Activated T-helper 1 cell treated with anti-CD3 and anti-CD28 coated beads, Interleukin-12 subunit alpha, Interleukin-12 subunit beta, Interleukin-2, Interleukin-4 antibody, amounts not matched to agents 30 ng/mL and 10 ng/mL and 1 ng/mL, durations not matched to agents 14 hours and 24 hours and 36 hours (primary cell): ENCODE measurements at regions not wholly inside any gene's neighbourhood (a gene's known extent, or its start where the extent isn't known, plus 50 kb on each side); places are given as distances from the start of the nearest gene placed in this dataset.

ENCODE experiments used
- DNase-seq: peaks from one replicate; pipeline ENCODE4 v3.0.0; 2021; ENCODE audit warnings: low spot score
- H3K27ac Mint-ChIP-seq: one replicate; pipeline ENCODE4 v1.8.0; 2021; ENCODE audit warnings: mild to moderate bottlenecking, mixed read lengths
- H3K27me3 Mint-ChIP-seq: one replicate; pipeline ENCODE4 v1.8.0; 2022; ENCODE audit warnings: mild to moderate bottlenecking, moderate library complexity, mixed read lengths; ENCODE audit not compliant: insufficient read depth
- H3K36me3 Mint-ChIP-seq: one replicate; pipeline ENCODE4 v1.8.0; 2021; ENCODE audit warnings: low read depth, mixed read lengths
- H3K4me1 Mint-ChIP-seq: one replicate; pipeline ENCODE4 v1.8.0; 2021; ENCODE audit warnings: low read depth, mixed read lengths
- H3K4me3 Mint-ChIP-seq: one replicate; pipeline ENCODE4 v1.8.0; 2021; ENCODE audit warnings: mild to moderate bottlenecking, moderate library complexity, mixed read lengths
- H3K9me3 Mint-ChIP-seq: one replicate; pipeline ENCODE4 v1.8.0; 2021; ENCODE audit warnings: mixed read lengths
- intact Hi-C: fragments of 100-400 bp; cut with micrococcal nuclease; formaldehyde crosslinking; loops from one replicate; pipeline ENCODE4 v1.15.1; 2024

DNA sequence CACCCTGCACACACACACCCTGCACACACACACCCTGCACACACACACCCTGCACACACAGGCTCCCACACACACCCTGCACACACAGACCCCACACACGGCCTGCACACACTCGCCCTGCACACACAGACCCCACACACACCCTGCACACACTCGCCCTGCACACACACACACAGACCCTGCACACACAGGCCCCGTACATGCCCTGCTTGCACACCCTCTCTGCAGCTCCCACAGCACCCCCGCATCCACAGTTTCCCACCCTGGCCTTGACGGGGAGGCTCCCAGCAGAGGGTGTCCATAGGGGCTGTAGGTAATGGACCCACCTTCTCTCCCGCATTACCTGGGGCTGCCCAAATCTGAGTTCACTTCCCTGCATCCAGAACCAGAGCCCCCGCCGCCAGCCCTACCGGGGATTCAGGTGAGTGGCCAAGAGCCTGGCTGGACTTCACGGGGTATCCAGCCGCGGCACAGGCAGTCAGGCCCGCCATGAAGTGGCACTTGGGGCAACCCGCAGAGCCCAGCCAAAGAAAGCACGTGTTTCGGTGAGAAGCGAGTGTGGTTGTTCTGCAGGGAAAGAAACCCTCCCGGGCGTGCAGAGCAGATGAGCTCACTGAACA, 88.6 kb upstream of the GPC1 start:
- no peaks in the 10 kb centered on the region for H3K36me3 Mint-ChIP-seq
- H3K4me3 Mint-ChIP-seq = no peak overlapping the region
- H3K9me3 Mint-ChIP-seq = no peaks in the 10 kb centered on the region
- intact Hi-C loops = no loop called here
- DNase-seq = no peak
- no peaks in the 10 kb centered on the region for H3K27me3 Mint-ChIP-seq
- no peak overlapping the region for H3K27ac Mint-ChIP-seq
- no peaks in the 10 kb centered on the region for H3K4me1 Mint-ChIP-seq

GRCh38 chr2:240347373-240347940, 88.0 kb upstream of the GPC1 start:
- H3K27ac Mint-ChIP-seq = no peak overlapping the region
- no peak overlapping the region for H3K4me3 Mint-ChIP-seq
- no peaks in the 10 kb centered on the region for H3K4me1 Mint-ChIP-seq
- no peaks in the 10 kb centered on the region for H3K9me3 Mint-ChIP-seq
- intact Hi-C loops = no loop called here
- H3K36me3 Mint-ChIP-seq = no peaks in the 10 kb centered on the region
- no peak for DNase-seq
- H3K27me3 Mint-ChIP-seq = no peaks in the 10 kb centered on the region

DNA sequence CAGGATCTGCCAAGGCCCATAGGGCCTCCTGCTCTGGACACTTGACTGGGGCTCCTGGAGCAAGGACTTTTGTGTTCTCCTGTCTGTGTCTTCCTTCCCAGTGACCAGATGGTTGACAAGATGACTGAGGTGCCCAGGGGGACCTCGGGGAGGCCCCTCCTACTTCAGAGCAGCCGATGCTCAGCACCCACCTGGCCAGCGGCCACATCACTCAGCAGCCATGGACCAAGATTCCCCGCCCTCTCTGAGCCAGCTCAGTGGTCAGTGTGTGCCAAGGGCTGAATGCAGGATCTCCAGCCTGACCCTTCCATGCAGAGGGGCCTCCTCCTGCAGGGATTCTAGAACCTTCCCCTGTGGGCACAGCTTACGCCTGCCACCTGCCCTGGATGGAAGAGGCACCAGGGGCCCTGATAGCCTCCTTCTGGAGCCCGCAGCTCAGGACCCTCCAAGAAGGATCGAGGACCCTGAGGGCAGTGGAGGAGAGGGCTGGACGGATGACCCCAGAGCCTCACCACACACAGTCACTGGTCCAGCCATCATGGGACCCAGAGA, 87.4 kb upstream of the GPC1 start:
- no peak overlapping the region for H3K4me3 Mint-ChIP-seq
- no peaks in the 10 kb centered on the region for H3K36me3 Mint-ChIP-seq
- H3K4me1 Mint-ChIP-seq = no peaks in the 10 kb centered on the region
- DNase-seq = no peak
- intact Hi-C loops = no loop called here
- H3K27me3 Mint-ChIP-seq = no peaks in the 10 kb centered on the region
- no peaks in the 10 kb centered on the region for H3K9me3 Mint-ChIP-seq
- H3K27ac Mint-ChIP-seq = no peak overlapping the region

GRCh38 chr2:240348522-240348921, 86.9 kb upstream of the GPC1 start:
- Mint-ChIP-seq H3K4me3 (no peak overlapping the region), H3K36me3 (no peaks in the 10 kb centered on the region), H3K27me3 (no peaks in the 10 kb centered on the region), H3K9me3 (no peaks in the 10 kb centered on the region), H3K27ac (peak overlapping the region; percentile 29), H3K4me1 (no peaks in the 10 kb centered on the region)
- intact Hi-C loops = no loop called here
- DNase-seq = no peak

- H3K27me3 Mint-ChIP-seq = no peaks in the 10 kb centered on the region
- H3K9me3 Mint-ChIP-seq = no peaks in the 10 kb centered on the region
- intact Hi-C loops = no loop called here
- DNase-seq = no peak
- H3K36me3 Mint-ChIP-seq = no peaks in the 10 kb centered on the region
- H3K4me3 Mint-ChIP-seq = no peak overlapping the region
- H3K4me1 Mint-ChIP-seq = no peaks in the 10 kb centered on the region
- no peak overlapping the region for H3K27ac Mint-ChIP-seq
These were observed 86.1 kb upstream of the GPC1 start for GRCh38 chr2:240349133-240350005.

- no peak overlapping the region for H3K27ac Mint-ChIP-seq
- H3K9me3 Mint-ChIP-seq = no peaks in the 10 kb centered on the region
- intact Hi-C loops = no loop called here
- H3K36me3 Mint-ChIP-seq = no peaks in the 10 kb centered on the region
- no peak for DNase-seq
- H3K27me3 Mint-ChIP-seq = no peaks in the 10 kb centered on the region
- H3K4me3 Mint-ChIP-seq = no peak overlapping the region
- no peaks in the 10 kb centered on the region for H3K4me1 Mint-ChIP-seq
These were observed 85.5 kb upstream of the GPC1 start for GRCh38 chr2:240350006-240350355.

- intact Hi-C loops = no loop called here
- Mint-ChIP-seq H3K27ac (no peak overlapping the region), H3K27me3 (no peaks in the 10 kb centered on the region), H3K9me3 (no peaks in the 10 kb centered on the region), H3K4me1 (no peaks in the 10 kb centered on the region), H3K36me3 (no peaks in the 10 kb centered on the region), H3K4me3 (no peak overlapping the region)
- no peak for DNase-seq
These were observed 84.8 kb upstream of the GPC1 start for GRCh38 chr2:240350696-240351087.

DNA sequence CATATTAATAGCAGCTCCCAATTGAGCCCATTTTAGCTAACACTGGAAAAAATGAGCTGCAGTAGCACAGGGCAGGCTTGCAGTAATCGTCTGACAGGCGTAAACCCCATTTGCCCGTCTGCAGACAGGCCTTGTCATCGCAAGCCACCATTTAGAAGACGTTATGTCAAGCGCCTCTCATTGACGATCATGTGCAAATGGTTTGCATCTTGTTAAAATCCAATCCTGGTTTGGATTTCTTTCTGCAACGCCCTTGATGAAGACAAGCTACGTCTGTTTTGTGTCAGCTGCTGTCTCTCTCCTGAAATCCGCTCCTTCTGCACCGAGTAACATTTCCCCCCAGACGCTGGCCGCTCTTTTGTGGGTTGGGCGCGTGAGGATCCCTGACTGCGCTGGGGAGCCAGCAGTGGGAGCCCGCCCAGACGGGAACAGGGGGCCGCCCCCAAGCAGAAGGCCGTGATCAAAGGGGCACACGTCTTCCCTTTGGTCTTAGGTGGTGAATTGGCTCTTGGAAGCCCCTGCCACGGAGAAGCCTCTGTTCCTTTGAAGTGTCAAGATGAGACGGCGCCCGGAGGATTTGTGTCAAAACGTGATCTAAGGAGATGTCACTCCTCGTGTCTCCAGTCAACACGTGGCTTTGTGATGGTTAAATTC, 84.2 kb upstream of the GPC1 start:
- Mint-ChIP-seq H3K27me3 (no peaks in the 10 kb centered on the region), H3K4me1 (no peaks in the 10 kb centered on the region), H3K27ac (no peak overlapping the region), H3K9me3 (no peaks in the 10 kb centered on the region), H3K4me3 (no peak overlapping the region), H3K36me3 (no peaks in the 10 kb centered on the region)
- intact Hi-C loops = no loop called here
- no peak for DNase-seq

GRCh38 chr2:240351826-240352426, 83.5 kb upstream of the GPC1 start:
- Mint-ChIP-seq H3K4me1 (no peaks in the 10 kb centered on the region), H3K27ac (no peak overlapping the region), H3K4me3 (no peak overlapping the region), H3K27me3 (no peaks in the 10 kb centered on the region), H3K9me3 (no peaks in the 10 kb centered on the region), H3K36me3 (no peaks in the 10 kb centered on the region)
- DNase-seq = no peak
- intact Hi-C loops = no loop called here

DNA sequence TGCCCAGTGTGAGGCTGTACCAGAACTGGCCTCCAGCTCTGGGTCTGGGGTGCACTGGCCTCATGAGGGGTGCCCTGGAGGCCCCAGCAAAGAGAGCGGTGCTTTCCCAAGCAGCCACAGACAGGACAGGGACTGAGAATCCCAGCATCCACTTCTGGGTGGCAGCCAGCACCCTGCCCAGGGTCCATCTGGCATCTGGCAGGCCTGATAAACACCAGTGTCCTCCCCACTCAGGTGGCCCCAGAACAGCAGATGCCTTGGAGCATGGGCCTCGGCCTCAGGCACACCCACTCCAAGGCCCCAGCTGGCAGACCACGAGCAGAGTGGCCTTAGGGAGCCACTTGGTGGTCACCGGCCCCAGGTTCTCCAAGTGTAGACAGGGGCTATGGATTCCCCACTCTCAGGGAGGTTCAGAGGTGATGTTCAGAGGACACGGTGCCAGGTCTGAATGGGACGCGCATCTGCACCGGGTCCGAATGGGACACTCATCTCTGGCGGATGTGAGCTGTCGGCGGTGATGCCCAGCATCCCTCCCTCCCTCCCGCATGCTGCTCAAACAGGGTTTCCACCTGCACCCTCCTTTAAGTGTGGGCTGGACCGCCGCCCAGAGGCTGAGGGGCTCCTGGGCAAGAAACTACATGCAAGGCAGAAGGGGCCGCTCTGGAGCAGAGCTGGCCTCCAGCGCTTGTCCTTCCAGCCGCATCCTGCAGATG, 82.2 kb upstream of the GPC1 start:
- Mint-ChIP-seq H3K27me3 (no peaks in the 10 kb centered on the region), H3K27ac (no peak overlapping the region), H3K36me3 (no peaks in the 10 kb centered on the region), H3K4me3 (no peak overlapping the region), H3K9me3 (no peaks in the 10 kb centered on the region), H3K4me1 (no peaks in the 10 kb centered on the region)
- DNase-seq = no peak
- intact Hi-C loops = no loop called here

DNA sequence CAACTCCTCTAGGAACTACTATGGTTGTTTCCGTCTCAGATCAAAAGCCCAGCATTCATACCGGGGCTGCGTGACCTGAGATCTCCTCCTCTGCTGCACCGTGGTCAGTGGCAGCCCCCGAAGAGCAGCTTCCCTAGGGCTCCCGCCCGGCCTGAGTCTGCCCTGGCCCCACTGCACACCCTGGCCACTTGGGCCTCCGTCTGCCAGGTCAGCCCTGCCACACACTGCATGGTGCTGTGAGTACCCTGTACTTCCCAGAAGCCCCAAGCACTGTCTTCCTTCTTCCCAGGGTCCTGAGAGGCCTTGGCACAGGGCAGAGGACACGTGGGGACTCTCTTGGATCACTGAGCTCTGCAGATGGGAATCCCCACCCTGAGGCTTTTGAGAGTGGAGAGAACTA, 81.5 kb upstream of the GPC1 start:
- Mint-ChIP-seq H3K4me1 (no peaks in the 10 kb centered on the region), H3K9me3 (no peaks in the 10 kb centered on the region), H3K4me3 (no peak overlapping the region), H3K36me3 (no peaks in the 10 kb centered on the region), H3K27ac (no peak overlapping the region), H3K27me3 (no peaks in the 10 kb centered on the region)
- intact Hi-C loops = no loop called here
- DNase-seq = no peak
